GM21447 (cell line): ENCODE measurements at regions not wholly inside any gene's neighbourhood (a gene's known extent, or its start where the extent isn't known, plus 50 kb on each side); places are given as distances from the start of the nearest gene placed in this dataset.
"Not testable (repeated sequence)": the region's sequence is repeated elsewhere in the genome, so short reads cannot be mapped to it uniquely, and the experiment has no call there.

Source experiments
- ATAC-seq: cut with Tn5 transposase; IDR thresholded peaks from one replicate; pipeline ENCODE4 v1.9.1; 2021; ENCODE audit not compliant: unreplicated experiment

GRCh38 chr16:46388354-46388753 is 232.8 kb downstream of the SHCBP1 start:
- ATAC-seq, result not testable (repeated sequence)

GRCh38 chr16:46387720-46388119 is 233.5 kb downstream of the SHCBP1 start:
- ATAC-seq, result not testable (repeated sequence)

- peak; percentile 9 for ATAC-seq
Measured at GRCh38 chr16:46386805-46387620, 234.2 kb downstream of the SHCBP1 start.

GRCh38 chr16:46386110-46386771 is 234.9 kb downstream of the SHCBP1 start:
- not testable (repeated sequence) for ATAC-seq

- ATAC-seq, result not testable (repeated sequence)
Measured at GRCh38 chr16:46384285-46385061, 236.7 kb downstream of the SHCBP1 start.

GRCh38 chr16:46383581-46383980 is 237.6 kb downstream of the SHCBP1 start:
- not testable (repeated sequence) for ATAC-seq

GRCh38 chr16:46382791-46383541 is 238.2 kb downstream of the SHCBP1 start:
- not testable (repeated sequence) for ATAC-seq

GRCh38 chr16:46382079-46382478 is 239.1 kb downstream of the SHCBP1 start:
- not testable (repeated sequence) for ATAC-seq

- ATAC-seq, result not testable (repeated sequence)
Measured at GRCh38 chr16:46381344-46381743, 239.8 kb downstream of the SHCBP1 start.
